Tibial nerve (tissue), 4 donors: ENCODE measurements at regions not wholly inside any gene's neighbourhood (a gene's known extent, or its start where the extent isn't known, plus 50 kb on each side); places are given as distances from the start of the nearest gene placed in this dataset.

ENCODE experiments used
- DNase-seq, 2 donors: peaks; one replicate each; pipeline ENCODE4 v3.0.0-alpha.2; 2019; ENCODE audit warnings: low spot score in 2 of 2
- H3K27ac ChIP-seq, 4 donors: fragments of 200-600 bp; sonication (generic) in 3 of 4; one replicate each; pipeline ENCODE4 v1.5.1; 2017 to 2019; ENCODE audit warnings: mild to moderate bottlenecking in 1 of 4
- H3K27me3 ChIP-seq, 2 donors: fragments of 200-600 bp; sonication (generic) in 1 of 2; one replicate each; pipeline versions ENCODE4 v1.5.1 to v1.6.0; 2017 to 2019
- H3K36me3 ChIP-seq, 3 donors: fragments of 200-600 bp; sonication (generic); one replicate each; pipeline ENCODE4 v1.5.1; 2018 to 2019
- H3K4me1 ChIP-seq, 4 donors: fragments of 200-600 bp; sonication (generic) in 3 of 4; one replicate each; pipeline ENCODE4 v1.5.1; 2017 to 2019
- H3K4me3 ChIP-seq, 4 donors: fragments of 200-600 bp; sonication (generic) in 3 of 4; one replicate each; pipeline ENCODE4 v1.5.1; 2017 to 2019; ENCODE audit warnings: mild to moderate bottlenecking in 1 of 4, moderate library complexity in 1 of 4
- H3K9me3 ChIP-seq, 4 donors: fragments of 200-600 bp; sonication (generic) in 3 of 4; one replicate each; pipeline ENCODE4 v1.5.1; 2017 to 2019
- EP300 ChIP-seq, 2 donors: sonication (generic); formaldehyde crosslinking; IDR thresholded peaks; one replicate each; pipeline ENCODE4 v1.6.1; 2017; ENCODE audit warnings: antibody characterized with exemption in 2 of 2, mild to moderate bottlenecking in 1 of 2
- POLR2A ChIP-seq, 2 donors: fragments of 450-650 bp; IDR thresholded peaks; one replicate each; pipeline ENCODE4 v1.6.1; 2017; ENCODE audit warnings: antibody characterized with exemption in 2 of 2, mild to moderate bottlenecking in 2 of 2, moderate library complexity in 2 of 2
- WGBS, 2 donors: methylation state at CpG; one replicate each; pipeline ENCODE4 v1.1.5; 2018; 5-methylcytosine and 5-hydroxymethylcytosine counted together
- TF ChIP-seq, protein P1 (sequence below), 5 experiments: fragments of 200-600 bp in 3 of 5; fragments of 450-650 bp in 2 of 5; sonication (generic) in 3 of 5; IDR thresholded peaks; one replicate each; pipeline ENCODE4 v1.5.1; 2016 to 2019; ENCODE audit warnings: antibody characterized with exemption in 5 of 5, mild to moderate bottlenecking in 3 of 5, moderate library complexity in 2 of 5

DNA sequence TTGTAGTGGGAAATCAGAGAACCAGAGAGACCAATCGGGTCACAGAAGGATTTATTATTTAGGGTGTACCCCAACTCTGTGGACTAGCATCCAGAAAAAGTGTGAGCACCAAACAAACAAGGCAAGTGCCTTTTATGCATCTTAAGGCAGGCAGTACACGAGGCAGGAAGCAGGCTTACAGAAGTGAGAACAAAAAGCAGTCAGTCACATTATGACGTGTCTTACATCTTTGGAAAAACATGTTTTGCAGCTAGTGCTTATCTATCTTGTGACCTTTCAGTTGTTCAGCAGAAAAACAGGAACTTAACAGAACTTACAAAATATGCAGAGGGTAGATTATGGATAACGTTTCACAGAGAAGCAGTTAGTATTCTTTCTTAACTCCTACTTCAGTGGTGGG lies 270.9 kb upstream of the RBMY1B start:
- Histone ChIP-seq H3K4me3 (no peak overlapping the region), H3K27ac (peak overlapping the region in 1 of 4 donors; percentile 59), H3K4me1 (no peaks in the 10 kb centered on the region), H3K36me3 (no peaks in the 10 kb centered on the region), H3K27me3 (no peaks in the 10 kb centered on the region), H3K9me3 (no peaks in the 10 kb centered on the region)
- TF ChIP-seq EP300 (IDR thresholded peaks at IDR 0.05), result peak in 1 of 2 donors; percentile 34
- TF ChIP-seq, protein P1, sequence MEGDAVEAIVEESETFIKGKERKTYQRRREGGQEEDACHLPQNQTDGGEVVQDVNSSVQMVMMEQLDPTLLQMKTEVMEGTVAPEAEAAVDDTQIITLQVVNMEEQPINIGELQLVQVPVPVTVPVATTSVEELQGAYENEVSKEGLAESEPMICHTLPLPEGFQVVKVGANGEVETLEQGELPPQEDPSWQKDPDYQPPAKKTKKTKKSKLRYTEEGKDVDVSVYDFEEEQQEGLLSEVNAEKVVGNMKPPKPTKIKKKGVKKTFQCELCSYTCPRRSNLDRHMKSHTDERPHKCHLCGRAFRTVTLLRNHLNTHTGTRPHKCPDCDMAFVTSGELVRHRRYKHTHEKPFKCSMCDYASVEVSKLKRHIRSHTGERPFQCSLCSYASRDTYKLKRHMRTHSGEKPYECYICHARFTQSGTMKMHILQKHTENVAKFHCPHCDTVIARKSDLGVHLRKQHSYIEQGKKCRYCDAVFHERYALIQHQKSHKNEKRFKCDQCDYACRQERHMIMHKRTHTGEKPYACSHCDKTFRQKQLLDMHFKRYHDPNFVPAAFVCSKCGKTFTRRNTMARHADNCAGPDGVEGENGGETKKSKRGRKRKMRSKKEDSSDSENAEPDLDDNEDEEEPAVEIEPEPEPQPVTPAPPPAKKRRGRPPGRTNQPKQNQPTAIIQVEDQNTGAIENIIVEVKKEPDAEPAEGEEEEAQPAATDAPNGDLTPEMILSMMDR (IDR thresholded peaks at IDR 0.05), result no peak
- DNase-seq, result no peak
- WGBS, 2 donors, result 34% methylated on average over 4 of the region's 4 CpGs; no CpG with 5 or more reads in 1 of the 2 donors

DNA sequence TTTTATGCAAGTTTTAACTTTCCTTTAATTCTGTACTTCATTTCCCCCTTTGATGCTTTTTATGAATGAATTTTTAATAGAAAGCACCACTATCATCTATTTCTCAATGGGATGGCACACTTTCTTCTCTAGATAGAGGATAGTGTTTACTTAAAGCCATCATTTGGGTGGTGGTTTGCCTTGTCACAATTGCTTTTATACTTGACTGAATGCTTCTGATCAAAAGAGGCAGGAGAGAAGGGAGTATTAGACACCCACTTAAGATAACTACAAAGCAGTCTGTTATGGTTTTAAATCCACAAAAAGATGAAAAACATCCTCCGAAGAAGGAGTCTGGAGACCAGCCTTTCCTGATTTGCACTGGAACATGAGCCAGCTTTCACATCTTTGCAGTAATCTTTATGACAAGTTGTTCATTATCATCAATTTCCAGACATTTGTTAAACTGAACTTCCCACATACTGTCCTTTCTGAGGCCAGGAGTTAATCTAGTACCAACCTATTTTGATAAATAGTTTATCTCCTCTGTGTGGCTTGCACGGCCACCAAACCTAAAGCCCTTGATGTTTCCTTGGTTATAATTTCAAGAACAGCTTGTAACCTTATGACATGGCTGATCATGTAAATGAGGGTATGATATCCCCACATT lies 270.4 kb upstream of the RBMY1B start:
- WGBS, 2 donors, result 69% methylated on average over 2 of the region's 2 CpGs; no CpG with 5 or more reads in 1 of the 2 donors

DNA sequence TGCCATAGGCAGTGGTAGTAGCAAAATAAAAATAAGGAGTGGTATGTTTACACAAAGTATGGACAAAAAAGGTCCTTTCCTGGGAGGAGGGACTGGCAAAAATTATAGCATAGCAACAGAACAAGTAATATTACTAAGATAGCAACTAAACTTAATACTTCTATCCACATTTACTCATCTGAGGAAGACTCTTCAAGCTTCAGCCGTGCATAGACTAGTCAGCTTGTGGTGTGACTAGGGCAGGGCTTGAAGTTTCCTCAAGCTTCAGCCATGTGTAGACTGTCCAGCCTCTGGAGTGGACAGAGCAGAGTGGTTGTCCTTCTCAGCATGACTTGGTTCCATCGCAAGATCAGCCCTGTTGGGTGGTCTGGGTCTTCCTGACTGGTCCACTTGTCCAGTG lies 268.3 kb upstream of the RBMY1B start:
- Histone ChIP-seq H3K27ac (no peak overlapping the region), H3K36me3 (no peaks in the 10 kb centered on the region), H3K4me3 (no peak overlapping the region), H3K27me3 (no peaks in the 10 kb centered on the region), H3K9me3 (no peaks in the 10 kb centered on the region), H3K4me1 (no peaks in the 10 kb centered on the region)
- TF ChIP-seq EP300 (IDR thresholded peaks at IDR 0.05) (no peak), POLR2A (IDR thresholded peaks at IDR 0.05) (no peak)
- TF ChIP-seq, protein P1 (IDR thresholded peaks at IDR 0.05), result no peak
- no peak for DNase-seq
- 88% methylated on average over 1 of the region's 2 CpGs; no CpG with 5 or more reads in 1 of the 2 donors for WGBS, 2 donors

More for the DNA sequence above, 270.4 kb upstream of the RBMY1B start:
- Histone ChIP-seq H3K4me1 (no peaks in the 10 kb centered on the region), H3K27me3 (no peaks in the 10 kb centered on the region), H3K36me3 (no peaks in the 10 kb centered on the region), H3K4me3 (no peak overlapping the region), H3K9me3 (no peaks in the 10 kb centered on the region), H3K27ac (peak overlapping the region in 1 of 4 donors; percentile 59)
- no peak for DNase-seq
- TF ChIP-seq, protein P1 (IDR thresholded peaks at IDR 0.05), result no peak
- TF ChIP-seq POLR2A (IDR thresholded peaks at IDR 0.05), result no peak
- no peak for TF ChIP-seq EP300 (IDR thresholded peaks at IDR 0.05)

DNA sequence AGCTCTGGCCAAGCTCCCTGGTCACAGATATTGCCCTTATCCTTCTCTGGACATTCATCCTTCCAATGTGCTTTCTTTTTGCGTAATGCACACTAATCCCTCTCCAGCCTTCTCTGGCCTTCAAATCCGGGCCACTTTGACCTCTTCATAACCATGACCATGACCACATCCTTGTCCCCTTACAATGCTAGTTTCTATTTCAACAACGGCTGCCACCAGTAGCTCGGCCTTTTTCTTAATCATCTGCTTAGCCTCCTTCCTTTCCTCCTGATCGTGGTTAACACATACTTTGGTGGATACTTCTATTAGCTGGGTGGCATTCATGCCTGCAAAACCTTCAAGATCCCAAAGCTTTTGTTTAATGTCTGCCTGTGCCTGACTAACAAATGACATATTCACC lies 264.4 kb upstream of the RBMY1B start:
- Histone ChIP-seq H3K4me3 (no peak overlapping the region), H3K9me3 (no peaks in the 10 kb centered on the region), H3K27me3 (no peaks in the 10 kb centered on the region), H3K4me1 (no peaks in the 10 kb centered on the region), H3K36me3 (no peaks in the 10 kb centered on the region), H3K27ac (no peak overlapping the region)
- WGBS, 2 donors, result 71% methylated on average over 5 of the region's 5 CpGs; no CpG with 5 or more reads in 1 of the 2 donors
- TF ChIP-seq POLR2A (IDR thresholded peaks at IDR 0.05), result no peak
- TF ChIP-seq, protein P1 (IDR thresholded peaks at IDR 0.05), result no peak
- no peak for TF ChIP-seq EP300 (IDR thresholded peaks at IDR 0.05)
- DNase-seq, result no peak

DNA sequence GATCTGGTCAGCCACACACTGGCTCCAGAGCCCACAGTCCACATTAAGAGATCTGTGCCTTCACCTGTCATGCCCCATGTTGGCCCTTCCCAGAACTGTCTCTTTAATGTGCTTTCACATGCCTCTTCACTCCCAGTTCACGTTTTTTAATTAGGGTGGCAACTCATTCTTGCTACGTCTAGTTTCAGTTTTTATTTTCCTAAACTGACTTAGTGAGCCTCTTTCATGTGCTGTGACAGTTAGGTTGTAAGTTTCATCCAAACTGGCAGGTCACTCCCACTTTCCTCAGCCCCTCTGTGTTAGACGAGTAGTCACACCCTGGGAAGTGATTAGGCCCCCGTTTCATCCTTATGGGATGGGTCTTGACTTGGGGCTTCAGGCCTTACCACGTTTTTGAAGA lies 262.5 kb upstream of the RBMY1B start:
- no peak for DNase-seq
- Histone ChIP-seq H3K27ac (peak overlapping the region in 1 of 4 donors; percentile 40), H3K4me1 (no peaks in the 10 kb centered on the region), H3K27me3 (no peaks in the 10 kb centered on the region), H3K4me3 (no peak overlapping the region), H3K9me3 (no peaks in the 10 kb centered on the region), H3K36me3 (no peaks in the 10 kb centered on the region)
- 66% methylated on average over 5 of the region's 5 CpGs; no CpG with 5 or more reads in 1 of the 2 donors for WGBS, 2 donors
- TF ChIP-seq EP300 (IDR thresholded peaks at IDR 0.05) (no peak), POLR2A (IDR thresholded peaks at IDR 0.05) (no peak)
- TF ChIP-seq, protein P1 (IDR thresholded peaks at IDR 0.05), result no peak
